ENCODE measurements at regions not wholly inside any gene's neighbourhood (a gene's known extent, or its start where the extent isn't known, plus 50 kb on each side); places are given as distances from the start of the nearest gene placed in this dataset.

DNA sequence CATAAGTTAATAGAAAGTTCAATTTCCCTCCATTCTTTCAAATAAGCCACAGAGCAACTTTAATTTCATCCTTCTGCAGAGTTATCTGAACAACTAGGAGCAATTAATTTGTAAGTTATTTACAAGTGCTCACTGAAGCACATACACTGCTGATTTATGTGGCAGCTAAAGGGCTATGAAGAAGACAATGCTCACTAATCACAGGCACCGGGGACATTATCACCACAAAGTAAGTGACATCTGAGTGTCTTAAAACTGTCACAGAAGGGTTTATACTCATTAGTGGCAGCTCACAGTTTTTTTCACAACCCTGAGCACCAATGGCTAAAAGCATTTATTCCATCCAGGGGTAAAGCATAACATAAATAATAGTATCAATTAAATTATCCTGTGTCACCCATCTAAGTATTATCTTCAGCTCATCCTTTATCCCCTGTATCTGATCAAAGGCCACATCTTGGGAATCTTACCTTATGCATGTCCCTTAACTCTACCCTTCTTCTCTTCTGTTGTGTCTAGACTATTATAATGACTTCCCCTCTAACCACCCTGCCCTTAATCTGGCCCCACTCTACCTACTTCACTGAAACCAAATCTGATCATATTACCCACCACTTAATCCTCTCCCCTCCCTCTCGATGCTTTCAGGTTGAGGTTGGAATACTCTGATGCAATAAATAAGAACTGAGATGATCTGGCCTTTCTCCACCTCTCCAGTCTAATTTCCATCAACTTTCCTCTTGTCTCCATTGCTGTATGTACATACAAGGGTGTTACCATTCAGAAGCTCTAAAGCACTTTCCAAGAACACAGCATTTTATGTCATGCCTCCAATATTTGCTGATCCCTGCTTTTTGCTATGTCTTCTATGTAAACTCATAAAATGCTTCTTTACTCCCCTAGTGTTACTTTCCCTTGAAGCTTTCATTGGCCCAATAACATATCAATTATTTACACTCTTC, 252.7 kb downstream of the CASP12 start:
- H4K20me1 ChIP-seq (ENCODE audit: low read depth, low read length), result no peaks in the 10 kb centered on the region
- H3K4me3 ChIP-seq (ENCODE audit: insufficient read depth, low read length, poor library complexity, severe bottlenecking), result no peak overlapping the region
- H3K27me3 ChIP-seq (ENCODE audit: low read length), result no peaks in the 10 kb centered on the region
- no peak overlapping the region for H3K4me2 ChIP-seq (ENCODE audit: low read depth, low read length, poor library complexity, severe bottlenecking)
- H3K27ac ChIP-seq (ENCODE audit: low read depth, low read length), result no peak overlapping the region
- no peaks in the 10 kb centered on the region for H3K9me2 ChIP-seq (replicated peaks; ENCODE audit: insufficient read depth, low read length)
- TF ChIP-seq, protein P1, sequence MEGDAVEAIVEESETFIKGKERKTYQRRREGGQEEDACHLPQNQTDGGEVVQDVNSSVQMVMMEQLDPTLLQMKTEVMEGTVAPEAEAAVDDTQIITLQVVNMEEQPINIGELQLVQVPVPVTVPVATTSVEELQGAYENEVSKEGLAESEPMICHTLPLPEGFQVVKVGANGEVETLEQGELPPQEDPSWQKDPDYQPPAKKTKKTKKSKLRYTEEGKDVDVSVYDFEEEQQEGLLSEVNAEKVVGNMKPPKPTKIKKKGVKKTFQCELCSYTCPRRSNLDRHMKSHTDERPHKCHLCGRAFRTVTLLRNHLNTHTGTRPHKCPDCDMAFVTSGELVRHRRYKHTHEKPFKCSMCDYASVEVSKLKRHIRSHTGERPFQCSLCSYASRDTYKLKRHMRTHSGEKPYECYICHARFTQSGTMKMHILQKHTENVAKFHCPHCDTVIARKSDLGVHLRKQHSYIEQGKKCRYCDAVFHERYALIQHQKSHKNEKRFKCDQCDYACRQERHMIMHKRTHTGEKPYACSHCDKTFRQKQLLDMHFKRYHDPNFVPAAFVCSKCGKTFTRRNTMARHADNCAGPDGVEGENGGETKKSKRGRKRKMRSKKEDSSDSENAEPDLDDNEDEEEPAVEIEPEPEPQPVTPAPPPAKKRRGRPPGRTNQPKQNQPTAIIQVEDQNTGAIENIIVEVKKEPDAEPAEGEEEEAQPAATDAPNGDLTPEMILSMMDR (IDR thresholded peaks at IDR 0.05; ENCODE audit: insufficient read depth, low read length, poor library complexity, severe bottlenecking), result no peak
- TF ChIP-seq EZH2phosphoT487 (conservative IDR thresholded peaks at IDR 0.05; ENCODE audit: low read length), result no peak
- no peaks in the 10 kb centered on the region for H3K36me3 ChIP-seq (ENCODE audit: low read length)
- H3F3A ChIP-seq (ENCODE audit: insufficient read depth), result no peaks in the 10 kb centered on the region
- H3K79me2 ChIP-seq (ENCODE audit: insufficient read depth, low read length), result no peaks in the 10 kb centered on the region
- peaks cover 9% of the 10 kb centered on the region; the same call in 1 of the 2 replicates for H3K9me3 ChIP-seq (ENCODE audit: insufficient read depth, low read length)
- no peak overlapping the region for H2AFZ ChIP-seq (ENCODE audit: low read depth, low read length, severe bottlenecking)
- H3K9ac ChIP-seq (ENCODE audit: low read length), result no peak overlapping the region

DNA sequence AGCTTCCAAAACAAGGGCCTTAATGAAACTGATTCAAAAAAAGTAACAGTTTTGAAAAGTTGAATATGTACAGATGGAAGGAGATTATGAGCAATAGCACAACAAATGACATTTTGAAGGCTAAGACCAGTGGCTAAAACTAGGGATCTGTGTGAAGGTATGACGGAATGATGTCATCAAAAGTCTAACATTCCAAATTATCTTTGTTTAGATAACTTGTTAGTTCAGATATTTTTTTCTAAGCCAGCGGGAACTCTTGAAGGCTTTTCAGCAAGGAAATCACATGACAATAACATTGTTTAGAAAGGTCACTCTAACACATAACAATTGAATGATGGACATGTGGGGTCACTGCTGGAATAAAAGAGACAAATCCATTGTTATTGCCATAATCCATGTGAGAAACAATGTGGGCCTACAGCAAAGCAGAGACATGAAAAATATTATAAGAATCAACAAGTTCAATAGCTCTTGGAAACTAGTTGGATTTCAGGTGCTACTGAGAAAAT, 260.5 kb downstream of the CASP12 start:
- H3K9ac ChIP-seq (ENCODE audit: low read length), result no peak overlapping the region
- H4K20me1 ChIP-seq (ENCODE audit: low read depth, low read length), result no peaks in the 10 kb centered on the region
- TF ChIP-seq EZH2phosphoT487 (conservative IDR thresholded peaks at IDR 0.05; ENCODE audit: low read length), result no peak
- TF ChIP-seq, protein P1 (IDR thresholded peaks at IDR 0.05; ENCODE audit: insufficient read depth, low read length, poor library complexity, severe bottlenecking), result no peak
- no peak overlapping the region for H3K4me2 ChIP-seq (ENCODE audit: low read depth, low read length, poor library complexity, severe bottlenecking)
- H3K4me3 ChIP-seq (ENCODE audit: insufficient read depth, low read length, poor library complexity, severe bottlenecking), result no peak overlapping the region
- H3K36me3 ChIP-seq (ENCODE audit: low read length), result no peaks in the 10 kb centered on the region
- H3K79me2 ChIP-seq (ENCODE audit: insufficient read depth, low read length), result no peaks in the 10 kb centered on the region
- H3F3A ChIP-seq (ENCODE audit: insufficient read depth), result no peaks in the 10 kb centered on the region
- no peaks in the 10 kb centered on the region for H3K27me3 ChIP-seq (ENCODE audit: low read length)
- H3K9me2 ChIP-seq (replicated peaks; ENCODE audit: insufficient read depth, low read length), result no peaks in the 10 kb centered on the region
- no peaks in the 10 kb centered on the region for H3K9me3 ChIP-seq (ENCODE audit: insufficient read depth, low read length)
- no peak overlapping the region for H3K27ac ChIP-seq (ENCODE audit: low read depth, low read length)
- no peak overlapping the region for H2AFZ ChIP-seq (ENCODE audit: low read depth, low read length, severe bottlenecking)

DNA sequence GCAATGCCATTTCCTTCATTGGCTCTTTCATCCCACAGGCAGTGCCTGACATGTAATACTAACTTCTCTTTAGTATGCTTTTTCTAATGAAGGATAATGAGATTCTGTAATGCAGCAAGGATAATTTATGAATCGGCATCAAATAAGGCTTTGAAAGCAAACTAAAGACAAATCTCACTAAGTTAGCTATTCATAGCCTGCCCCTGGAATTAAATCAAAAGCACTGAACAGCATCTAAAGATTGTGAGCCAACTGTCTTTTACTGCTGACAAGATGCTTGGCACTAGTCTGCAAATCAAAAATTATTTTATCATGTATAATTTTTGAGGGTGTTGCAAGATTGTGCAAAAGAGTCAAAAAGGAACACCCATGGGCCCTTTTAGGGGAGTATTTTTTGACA, 265.0 kb downstream of the CASP12 start:
- no peaks in the 10 kb centered on the region for H3K9me3 ChIP-seq (ENCODE audit: insufficient read depth, low read length)

More for the DNA sequence above, 265.0 kb downstream of the CASP12 start:
- no peaks in the 10 kb centered on the region for H3F3A ChIP-seq (ENCODE audit: insufficient read depth)
- no peak overlapping the region for H3K9ac ChIP-seq (ENCODE audit: low read length)
- no peak overlapping the region for H3K4me2 ChIP-seq (ENCODE audit: low read depth, low read length, poor library complexity, severe bottlenecking)
- H3K27me3 ChIP-seq (ENCODE audit: low read length), result no peaks in the 10 kb centered on the region
- TF ChIP-seq, protein P1 (IDR thresholded peaks at IDR 0.05; ENCODE audit: insufficient read depth, low read length, poor library complexity, severe bottlenecking), result no peak
- TF ChIP-seq EZH2phosphoT487 (conservative IDR thresholded peaks at IDR 0.05; ENCODE audit: low read length), result no peak
- H4K20me1 ChIP-seq (ENCODE audit: low read depth, low read length), result no peaks in the 10 kb centered on the region
- H2AFZ ChIP-seq (ENCODE audit: low read depth, low read length, severe bottlenecking), result no peak overlapping the region
- no peak overlapping the region for H3K4me3 ChIP-seq (ENCODE audit: insufficient read depth, low read length, poor library complexity, severe bottlenecking)
- H3K27ac ChIP-seq (ENCODE audit: low read depth, low read length), result no peak overlapping the region
- H3K79me2 ChIP-seq (ENCODE audit: insufficient read depth, low read length), result no peaks in the 10 kb centered on the region
- no peaks in the 10 kb centered on the region for H3K36me3 ChIP-seq (ENCODE audit: low read length)
- no peaks in the 10 kb centered on the region for H3K9me2 ChIP-seq (replicated peaks; ENCODE audit: insufficient read depth, low read length)

Measured in SU-DHL-6 (cell line).